ENCODE measurements at regions not wholly inside any gene's neighbourhood (a gene's known extent, or its start where the extent isn't known, plus 50 kb on each side); places are given as distances from the start of the nearest gene placed in this dataset.
"Not testable (repeated sequence)": the region's sequence is repeated elsewhere in the genome, so short reads cannot be mapped to it uniquely, and the experiment has no call there.

GRCh38 chr6:112470950-112471349 lies 123.8 kb downstream of the RFPL4B start:
- Histone ChIP-seq H3K27ac (no peak overlapping the region), H3K4me3 (ENCODE audit: low read depth, low read length) (no peak overlapping the region), H3K27me3 (ENCODE audit: insufficient read depth, low read depth, severe bottlenecking) (no peaks in the 10 kb centered on the region), H3K9me3 (ENCODE audit: severe bottlenecking) (no peaks in the 10 kb centered on the region), H3K36me3 (no peaks in the 10 kb centered on the region)
- no peak for TF ChIP-seq CTCF (IDR thresholded peaks at IDR 0.05; ENCODE audit: low read depth, low read length)
- DNase-seq = no peak

GRCh38 chr6:112475083-112475482 lies 128.0 kb downstream of the RFPL4B start:
- no peak for TF ChIP-seq CTCF (IDR thresholded peaks at IDR 0.05; ENCODE audit: low read depth, low read length)
- DNase-seq = no peak
- no peaks in the 10 kb centered on the region for H3K27me3 ChIP-seq (ENCODE audit: insufficient read depth, low read depth, severe bottlenecking)
- H3K4me3 ChIP-seq (ENCODE audit: low read depth, low read length) = no peak overlapping the region
- no peaks in the 10 kb centered on the region for H3K9me3 ChIP-seq (ENCODE audit: severe bottlenecking)
- no peaks in the 10 kb centered on the region for H3K36me3 ChIP-seq
- H3K27ac ChIP-seq = no peak overlapping the region

GRCh38 chr6:112477125-112477524 lies 130.0 kb downstream of the RFPL4B start:
- no peak overlapping the region for H3K4me3 ChIP-seq (ENCODE audit: low read depth, low read length)
- no peak for TF ChIP-seq CTCF (IDR thresholded peaks at IDR 0.05; ENCODE audit: low read depth, low read length)

GRCh38 chr6:112478036-112478435 lies 130.9 kb downstream of the RFPL4B start:
- H3K27ac ChIP-seq = no peak overlapping the region
- no peaks in the 10 kb centered on the region for H3K36me3 ChIP-seq
- no peak for TF ChIP-seq CTCF (IDR thresholded peaks at IDR 0.05; ENCODE audit: low read depth, low read length)
- no peak overlapping the region for H3K4me3 ChIP-seq (ENCODE audit: low read depth, low read length)
- H3K9me3 ChIP-seq (ENCODE audit: severe bottlenecking) = no peaks in the 10 kb centered on the region
- no peaks in the 10 kb centered on the region for H3K27me3 ChIP-seq (ENCODE audit: insufficient read depth, low read depth, severe bottlenecking)
- DNase-seq = no peak

More at GRCh38 chr6:112477125-112477524, 130.0 kb downstream of the RFPL4B start:
- H3K27ac ChIP-seq = no peak overlapping the region
- H3K9me3 ChIP-seq (ENCODE audit: severe bottlenecking) = no peaks in the 10 kb centered on the region
- H3K36me3 ChIP-seq = no peaks in the 10 kb centered on the region
- DNase-seq = no peak
- no peaks in the 10 kb centered on the region for H3K27me3 ChIP-seq (ENCODE audit: insufficient read depth, low read depth, severe bottlenecking)

- not testable (repeated sequence) for H3K27me3 ChIP-seq (ENCODE audit: insufficient read depth, low read depth, severe bottlenecking); H3K36me3 ChIP-seq; H3K4me3 ChIP-seq (ENCODE audit: low read depth, low read length); H3K9me3 ChIP-seq (ENCODE audit: severe bottlenecking); H3K27ac ChIP-seq; DNase-seq
These were observed 132.8 kb downstream of the RFPL4B start for GRCh38 chr6:112479975-112480374.

- Histone ChIP-seq H3K36me3 (no peaks in the 10 kb centered on the region), H3K9me3 (ENCODE audit: severe bottlenecking) (no peaks in the 10 kb centered on the region), H3K4me3 (ENCODE audit: low read depth, low read length) (no peak overlapping the region), H3K27ac (no peak overlapping the region), H3K27me3 (ENCODE audit: insufficient read depth, low read depth, severe bottlenecking) (no peaks in the 10 kb centered on the region)
- no peak for DNase-seq
- TF ChIP-seq CTCF (IDR thresholded peaks at IDR 0.05; ENCODE audit: low read depth, low read length) = no peak
These were observed 133.4 kb downstream of the RFPL4B start for GRCh38 chr6:112480553-112480952.

Measured in WERI-Rb-1 (cell line).